WI38 (cell line): ENCODE measurements at regions not wholly inside any gene's neighbourhood (a gene's known extent, or its start where the extent isn't known, plus 50 kb on each side); places are given as distances from the start of the nearest gene placed in this dataset.

Experiments
- H3K4me3 ChIP-seq: 2 replicates; pipeline ENCODE4 v1.5.1; 2011; ENCODE audit warnings: low read depth, mild to moderate bottlenecking, control low read depth, low read length
- TF ChIP-seq, protein P1 (sequence below): IDR thresholded peaks from 2 replicates; pipeline ENCODE4 v1.5.1; 2012; ENCODE audit warnings: low read depth, mild to moderate bottlenecking, control low read depth, low read length

DNA sequence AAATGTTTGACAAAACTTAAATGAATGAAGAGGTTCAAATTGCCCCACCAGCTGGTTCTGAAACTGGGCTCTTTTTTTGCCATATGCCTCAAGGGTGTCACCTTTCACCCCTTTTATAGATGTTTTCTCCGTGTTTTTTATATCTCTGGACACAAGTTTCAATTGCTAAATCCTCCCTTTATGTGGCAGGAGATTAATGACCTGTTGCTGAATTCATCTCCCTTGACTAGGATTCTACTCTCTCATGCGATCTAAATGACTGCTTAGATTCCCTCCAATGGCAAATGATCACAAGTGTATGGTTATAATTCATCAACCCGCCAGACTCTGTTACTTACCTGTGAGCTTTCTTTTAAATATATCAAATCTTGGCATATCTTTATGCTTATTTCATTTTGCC is 677.0 kb upstream of the POT1 start:
- TF ChIP-seq, protein P1, sequence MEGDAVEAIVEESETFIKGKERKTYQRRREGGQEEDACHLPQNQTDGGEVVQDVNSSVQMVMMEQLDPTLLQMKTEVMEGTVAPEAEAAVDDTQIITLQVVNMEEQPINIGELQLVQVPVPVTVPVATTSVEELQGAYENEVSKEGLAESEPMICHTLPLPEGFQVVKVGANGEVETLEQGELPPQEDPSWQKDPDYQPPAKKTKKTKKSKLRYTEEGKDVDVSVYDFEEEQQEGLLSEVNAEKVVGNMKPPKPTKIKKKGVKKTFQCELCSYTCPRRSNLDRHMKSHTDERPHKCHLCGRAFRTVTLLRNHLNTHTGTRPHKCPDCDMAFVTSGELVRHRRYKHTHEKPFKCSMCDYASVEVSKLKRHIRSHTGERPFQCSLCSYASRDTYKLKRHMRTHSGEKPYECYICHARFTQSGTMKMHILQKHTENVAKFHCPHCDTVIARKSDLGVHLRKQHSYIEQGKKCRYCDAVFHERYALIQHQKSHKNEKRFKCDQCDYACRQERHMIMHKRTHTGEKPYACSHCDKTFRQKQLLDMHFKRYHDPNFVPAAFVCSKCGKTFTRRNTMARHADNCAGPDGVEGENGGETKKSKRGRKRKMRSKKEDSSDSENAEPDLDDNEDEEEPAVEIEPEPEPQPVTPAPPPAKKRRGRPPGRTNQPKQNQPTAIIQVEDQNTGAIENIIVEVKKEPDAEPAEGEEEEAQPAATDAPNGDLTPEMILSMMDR: no peak
- no peak overlapping the region for H3K4me3 ChIP-seq

DNA sequence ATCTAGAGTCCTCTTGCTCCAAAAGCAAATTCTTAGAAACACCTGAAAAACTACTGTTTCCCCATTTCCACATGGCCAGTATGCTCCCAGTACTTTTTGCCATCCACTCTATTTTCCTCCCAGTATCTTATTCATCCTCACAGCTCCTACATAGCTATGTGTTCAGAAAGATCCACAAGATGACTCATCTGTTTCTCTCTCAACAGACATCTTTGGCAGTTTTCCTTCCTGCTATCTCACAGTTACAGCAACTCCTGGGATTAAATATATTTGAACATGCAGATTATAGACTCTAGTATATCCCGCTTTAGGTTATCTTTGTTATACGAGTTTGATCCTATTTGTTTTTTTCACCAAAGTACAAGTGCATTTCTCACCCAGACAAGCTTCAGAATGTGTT is 675.6 kb upstream of the POT1 start:
- TF ChIP-seq, protein P1: no peak
- no peak overlapping the region for H3K4me3 ChIP-seq

DNA sequence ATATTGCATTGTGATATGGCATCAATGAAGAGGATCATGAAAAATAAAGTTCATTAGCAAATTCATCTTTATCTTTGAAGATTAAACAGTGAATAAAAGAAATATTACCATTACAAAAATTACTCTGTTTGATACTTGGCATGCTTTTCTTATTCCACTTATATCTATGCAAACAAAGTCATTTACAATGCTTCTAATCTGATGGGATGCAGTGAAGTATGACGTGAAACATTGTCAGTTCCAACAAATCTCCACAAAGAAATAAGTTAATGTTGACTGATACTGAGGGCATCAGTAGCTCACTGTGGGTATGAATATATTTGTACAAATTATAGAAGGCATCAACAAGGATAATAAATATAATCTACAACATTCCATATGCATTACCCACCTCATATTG is 672.8 kb upstream of the POT1 start:
- H3K4me3 ChIP-seq: no peak overlapping the region
- TF ChIP-seq, protein P1: no peak

DNA sequence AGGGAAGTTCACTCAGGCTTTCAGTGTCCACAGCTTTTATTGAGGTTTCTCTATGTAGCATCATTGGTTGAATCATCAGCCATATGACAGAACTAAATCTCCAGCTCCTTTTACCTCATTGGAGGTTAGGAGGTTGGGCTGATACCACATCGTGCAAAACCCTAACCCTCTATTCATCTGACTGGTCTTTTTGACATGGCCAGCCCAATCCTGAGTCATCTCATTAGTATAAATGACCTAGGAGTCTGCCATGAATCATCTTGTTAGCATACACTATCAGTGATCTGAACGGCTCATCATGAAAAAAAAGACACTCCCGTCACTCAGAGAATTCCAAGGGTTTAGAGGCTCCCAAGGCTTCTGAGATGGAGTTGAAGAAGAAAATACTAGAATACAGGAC is 669.8 kb upstream of the POT1 start:
- TF ChIP-seq, protein P1: no peak
- no peak overlapping the region for H3K4me3 ChIP-seq

DNA sequence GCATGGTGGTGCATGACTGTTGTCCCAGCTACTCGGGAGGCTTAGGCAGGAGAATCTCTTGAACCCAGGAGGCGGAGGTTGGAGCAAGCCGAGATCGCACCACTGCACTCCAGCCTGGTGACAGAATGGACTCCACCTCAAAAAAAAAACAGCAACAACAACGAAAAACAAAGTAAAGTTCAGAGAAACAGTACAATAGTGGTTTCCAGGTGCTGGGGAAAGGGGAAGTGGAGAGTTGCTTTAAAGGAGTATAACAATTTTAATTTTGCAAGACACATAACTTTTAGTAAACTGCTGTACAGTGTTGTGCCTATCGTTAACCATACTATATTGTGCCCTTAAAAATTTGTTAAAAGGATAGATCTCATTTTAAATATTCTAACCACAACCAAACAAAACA is 662.7 kb upstream of the POT1 start:
- H3K4me3 ChIP-seq: no peak overlapping the region
- TF ChIP-seq, protein P1: no peak

DNA sequence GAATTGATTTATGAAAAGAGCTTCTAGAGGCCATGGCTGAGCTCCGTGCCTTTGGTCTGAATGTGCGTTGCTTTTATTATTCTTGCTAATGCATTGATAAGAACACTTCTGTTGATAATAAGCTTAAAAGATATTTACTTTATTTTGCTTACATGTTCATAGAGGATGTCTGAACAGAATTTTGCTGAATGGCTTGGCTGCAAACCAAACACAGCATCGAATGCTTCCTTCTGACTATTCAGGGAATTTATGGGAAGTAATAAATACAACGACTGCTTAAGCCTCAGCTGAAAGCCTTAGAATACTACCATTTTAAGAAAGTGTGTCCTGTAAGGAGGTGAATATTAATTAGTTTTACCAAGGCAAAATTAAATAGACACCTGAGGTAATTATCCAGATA is 643.5 kb upstream of the POT1 start:
- no peak overlapping the region for H3K4me3 ChIP-seq
- TF ChIP-seq, protein P1: no peak

DNA sequence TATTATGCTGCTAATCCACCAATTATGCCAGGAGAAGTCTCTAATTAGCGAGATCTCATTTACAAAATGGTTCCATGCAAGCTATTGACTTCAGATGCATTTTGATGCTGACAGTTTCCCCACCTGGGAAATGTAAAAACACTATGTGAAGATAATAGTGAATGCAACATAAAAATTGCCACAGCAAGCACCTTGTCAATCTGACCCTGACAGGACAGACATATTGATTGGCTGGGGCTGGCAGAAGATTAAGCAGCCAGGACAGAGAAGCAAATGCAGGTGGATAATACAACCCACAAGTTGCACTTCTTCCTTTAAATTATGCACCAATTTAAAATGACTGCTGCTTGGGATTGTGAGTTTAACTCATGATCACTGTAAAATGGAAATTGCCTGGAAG is 642.8 kb upstream of the POT1 start:
- TF ChIP-seq, protein P1: no peak
- H3K4me3 ChIP-seq: no peak overlapping the region
